SK-N-MC (cell line): ENCODE measurements at regions not wholly inside any gene's neighbourhood (a gene's known extent, or its start where the extent isn't known, plus 50 kb on each side); places are given as distances from the start of the nearest gene placed in this dataset.

Source experiments
- EZH2 ChIP-seq: fragments of 200-600 bp; sonication (generic); IDR thresholded peaks from one replicate; pipeline ENCODE4 v1.6.1; 2017; ENCODE audit warnings: antibody characterized with exemption
- FOXP2 ChIP-seq: optimal IDR thresholded peaks from 2 replicates; pipeline ENCODE3; 2011; ENCODE audit warnings: mild to moderate bottlenecking, moderate library complexity; ENCODE audit not compliant: insufficient read depth; ENCODE audit errors: extremely low read length, control extremely low read depth

- no peak for TF ChIP-seq EZH2
- no peak for TF ChIP-seq FOXP2
Observed at GRCh38 chr2:224217962-224218347, 178.9 kb upstream of the SERPINE2 start.
